K562 (cell line): ENCODE measurements at regions not wholly inside any gene's neighbourhood (a gene's known extent, or its start where the extent isn't known, plus 50 kb on each side); places are given as distances from the start of the nearest gene placed in this dataset.

Source experiments
- CBX8 ChIP-seq: fragments of 200-600 bp; sonication (generic); IDR thresholded peaks from 2 replicates; pipeline ENCODE4 v1.6.1; 2012; ENCODE audit warnings: borderline replicate concordance, mixed run types, low read depth, mild to moderate bottlenecking, moderate library complexity, mixed read lengths, low read length, control low read depth, inconsistent platforms; ENCODE audit not compliant: poor library complexity, severe bottlenecking; ENCODE audit errors: extremely low read depth
- CTCF ChIP-seq, 3 experiments: IDR thresholded peaks in 2 of 3; conservative IDR thresholded peaks in 1 of 3; 2 replicates each; pipeline ENCODE4 v1.5.1; 2011 to 2012; ENCODE audit warnings: low read length in 3 of 3, mild to moderate bottlenecking in 3 of 3, control low read depth in 2 of 3, improper control_type of control experiment in 1 of 3, inconsistent platforms in 1 of 3, low read depth in 1 of 3, mixed read lengths in 1 of 3, moderate library complexity in 1 of 3; ENCODE audit not compliant: insufficient read depth in 2 of 3
- HOXB6 ChIP-seq: fragments of 250-450 bp; sonication (Bioruptor Pico); IDR thresholded peaks from 2 replicates; pipeline ENCODE4 v1.5.1; 2022; ENCODE audit warnings: mild to moderate bottlenecking, borderline replicate concordance
- IRF1 ChIP-seq: sonication (generic); formaldehyde crosslinking; IDR thresholded peaks from 2 replicates; pipeline ENCODE4 v1.8.0; 2022; ENCODE audit warnings: missing genetic modification reagents, mild to moderate bottlenecking, borderline replicate concordance
- KHSRP ChIP-seq: fragments of 450-650 bp; IDR thresholded peaks from 2 replicates; pipeline ENCODE4 v1.6.1; 2017
- NFXL1 ChIP-seq: fragments of 450-650 bp; formaldehyde crosslinking; IDR thresholded peaks from 2 replicates; pipeline ENCODE4 v1.4.0; 2021; ENCODE audit warnings: mild to moderate bottlenecking
- POLR2A ChIP-seq: fragments of 450-650 bp; conservative IDR thresholded peaks from 2 replicates; pipeline ENCODE4 v1.6.1; 2016
- RNF219 ChIP-seq: fragments of 250-450 bp; sonication (Bioruptor Pico); IDR thresholded peaks from 2 replicates; pipeline ENCODE4 v1.5.0; 2022; ENCODE audit warnings: mild to moderate bottlenecking
- STAG1 ChIP-seq: sonication (generic); formaldehyde crosslinking; IDR thresholded peaks from 2 replicates; pipeline ENCODE4 v1.5.0; 2020; ENCODE audit warnings: missing genetic modification reagents, borderline replicate concordance
- TCF7L2 ChIP-seq: fragments of 150-350 bp; IDR thresholded peaks from 2 replicates; pipeline ENCODE4 v1.6.1; 2016; ENCODE audit warnings: low read depth, mild to moderate bottlenecking, low read length, moderate library complexity
- USF2 ChIP-seq: sonication (generic); formaldehyde crosslinking; IDR thresholded peaks from 2 replicates; pipeline ENCODE4 v1.5.0; 2020; ENCODE audit warnings: missing genetic modification reagents
- ZNF3 ChIP-seq: fragments of 250-450 bp; sonication (Bioruptor Pico); IDR thresholded peaks from 2 replicates; pipeline ENCODE4 v1.5.0; 2021; ENCODE audit warnings: mild to moderate bottlenecking, moderate library complexity
- ZNF518B ChIP-seq: fragments of 250-450 bp; sonication (Bioruptor Pico); IDR thresholded peaks from 2 replicates; pipeline ENCODE4 v1.5.0; 2021; ENCODE audit warnings: mild to moderate bottlenecking, moderate library complexity
- ZNF592 ChIP-seq: fragments of 450-650 bp; IDR thresholded peaks from 2 replicates; pipeline ENCODE4 v1.6.1; 2017; ENCODE audit warnings: antibody characterized with exemption, mild to moderate bottlenecking

GRCh38 chr1:60222360-60223115 is 149.0 kb upstream of the C1orf87 start:
- no peak for TF ChIP-seq TCF7L2
- no peak for TF ChIP-seq STAG1 (CRISPR knock-in tag)
- no peak for TF ChIP-seq USF2 (CRISPR knock-in tag)
- TF ChIP-seq CBX8: no peak
- no peak for TF ChIP-seq HOXB6
- no peak for TF ChIP-seq ZNF518B (CRISPR knock-in tag)
- no peak for TF ChIP-seq ZNF3
- TF ChIP-seq NFXL1 (CRISPR knock-in tag): no peak
- TF ChIP-seq RNF219 (CRISPR knock-in tag): no peak
- TF ChIP-seq POLR2A: no peak
- TF ChIP-seq CTCF (IDR thresholded peaks at IDR 0.05 in 2 of 3, conservative IDR thresholded peaks at IDR 0.05 in 1 of 3; ENCODE audit: insufficient read depth in 2 of 3, low read depth in 1 of 3, low read length in 3 of 3): no peak
- no peak for TF ChIP-seq IRF1 (CRISPR knock-in tag)
- no peak for TF ChIP-seq ZNF592
- no peak for TF ChIP-seq KHSRP
